ENCODE measurements at regions not wholly inside any gene's neighbourhood (a gene's known extent, or its start where the extent isn't known, plus 50 kb on each side); places are given as distances from the start of the nearest gene placed in this dataset.

GRCh38 chr14:35989736-35990135 lies 163.6 kb downstream of the BRMS1L start:
- no peak for DNase-seq (ENCODE audit: low read depth in 1 of 2, low spot score in 1 of 2)

GRCh38 chr14:35988972-35989690 lies 163.0 kb downstream of the BRMS1L start:
- no peak for DNase-seq (ENCODE audit: low read depth in 1 of 2, low spot score in 1 of 2)

DNA sequence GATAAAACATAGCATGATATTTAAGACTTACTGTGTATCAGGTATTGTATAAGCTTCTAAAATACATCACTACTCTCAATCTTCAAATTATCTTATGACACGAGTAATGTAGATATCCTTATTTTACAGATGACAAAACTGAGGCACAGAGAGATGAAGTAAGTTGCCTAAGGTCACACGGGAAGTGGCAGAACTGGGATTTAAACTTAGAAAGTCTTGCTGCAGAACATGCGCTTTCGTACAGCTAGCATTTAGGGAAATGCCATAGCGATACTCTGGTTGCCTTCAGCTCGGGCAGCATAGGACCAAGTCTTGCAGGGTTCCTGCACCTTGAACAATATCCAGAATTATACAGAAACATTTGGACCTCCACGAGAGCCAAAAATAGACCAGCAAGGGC lies 162.4 kb downstream of the BRMS1L start:
- no peak for DNase-seq (ENCODE audit: low read depth in 1 of 2, low spot score in 1 of 2)

DNA sequence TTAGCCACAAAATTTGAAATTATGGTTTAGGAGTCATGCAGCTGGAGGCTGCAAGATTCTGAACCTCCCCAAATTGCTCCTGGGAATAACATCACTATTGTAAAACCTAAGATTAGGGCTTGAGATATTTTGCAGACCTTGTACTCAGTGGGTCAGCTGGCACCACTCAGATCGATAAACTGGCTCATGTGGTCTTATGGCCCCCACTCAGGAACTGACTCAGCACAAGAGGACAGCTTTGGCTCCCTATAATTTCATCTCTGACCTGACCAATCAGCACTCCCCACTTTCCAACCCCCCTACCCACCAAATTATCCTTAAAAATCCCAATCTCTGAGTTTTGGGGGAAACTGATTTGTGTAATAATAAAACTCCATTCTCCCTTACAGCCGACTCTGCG lies 161.6 kb downstream of the BRMS1L start:
- DNase-seq (ENCODE audit: low read depth in 1 of 2, low spot score in 1 of 2): no peak

DNA sequence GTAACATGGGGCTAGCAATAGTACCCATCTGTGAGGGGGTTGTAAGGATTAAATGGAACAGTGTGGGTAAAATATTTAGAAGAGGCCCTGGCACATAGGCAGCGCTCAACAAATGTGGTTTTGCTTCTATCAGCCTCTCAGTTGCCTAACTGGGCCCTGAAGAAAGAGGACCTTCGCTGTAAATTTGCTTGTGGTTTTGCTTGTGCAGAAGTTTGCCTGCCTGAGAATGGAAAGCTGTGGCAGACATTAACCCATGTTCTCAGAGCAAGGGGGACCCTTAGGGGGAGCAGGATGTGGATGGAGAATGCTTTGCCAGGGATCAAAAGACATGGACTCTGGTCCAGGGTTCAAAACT lies 160.1 kb downstream of the BRMS1L start:
- no peak for DNase-seq (ENCODE audit: low read depth in 1 of 2, low spot score in 1 of 2)

DNA sequence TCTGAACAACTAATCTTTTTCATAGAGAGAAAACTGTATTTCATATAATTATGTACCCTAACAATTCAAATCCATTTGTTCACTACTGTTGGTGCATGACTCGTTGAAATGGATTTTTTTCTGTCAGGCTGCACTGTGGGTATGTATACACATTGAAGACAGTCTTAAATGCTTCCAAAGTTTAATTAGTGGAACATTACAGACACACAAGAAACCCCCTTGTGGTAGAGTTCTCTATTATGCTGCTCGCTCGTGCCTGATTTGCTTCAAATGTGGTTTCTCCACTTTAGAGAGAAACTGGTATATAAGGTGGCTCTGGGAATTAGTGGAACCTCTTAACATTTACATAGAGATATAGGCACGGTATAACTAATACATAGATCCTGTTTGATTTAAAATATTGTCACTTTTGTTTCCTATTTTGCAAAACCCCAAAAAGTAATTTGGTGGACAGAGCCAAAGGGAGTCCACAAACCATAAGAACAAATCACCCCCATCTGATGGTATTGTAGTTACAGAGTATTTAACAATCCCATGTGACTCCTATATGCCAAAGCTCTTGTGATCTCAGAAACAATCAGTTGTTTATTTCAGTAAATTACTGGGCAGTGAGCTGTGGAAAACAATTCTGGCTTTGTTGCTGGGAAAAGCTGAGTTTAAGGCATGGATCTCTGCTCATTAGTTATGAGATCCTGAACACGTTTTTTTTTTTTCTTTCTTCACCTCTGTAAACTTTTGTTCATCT lies 159.5 kb downstream of the BRMS1L start:
- no peak for DNase-seq (ENCODE audit: low read depth in 1 of 2, low spot score in 1 of 2)

- DNase-seq (ENCODE audit: low read depth in 1 of 2, low spot score in 1 of 2): no peak
These were observed 153.4 kb downstream of the BRMS1L start for GRCh38 chr14:35979531-35979930.

DNA sequence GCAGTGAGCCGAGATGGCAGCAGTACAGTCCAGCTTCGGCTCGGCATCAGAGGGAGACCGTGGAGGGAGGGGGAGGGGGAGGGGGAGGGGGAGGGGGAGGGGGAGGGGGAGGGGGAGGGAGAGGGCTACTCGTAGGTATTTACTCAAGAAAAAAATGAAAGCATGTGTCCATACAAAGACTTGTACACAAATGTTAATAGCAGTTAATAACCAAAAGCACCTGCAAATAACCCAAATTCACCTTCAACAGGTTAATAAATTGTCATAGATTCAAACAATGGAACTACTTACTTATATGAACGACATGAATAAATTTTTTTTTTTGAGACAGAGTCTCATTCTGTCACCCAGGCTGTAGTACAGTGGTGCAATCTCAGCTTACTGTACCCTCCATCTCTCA lies 152.4 kb downstream of the BRMS1L start:
- DNase-seq (ENCODE audit: low read depth in 1 of 2, low spot score in 1 of 2): no peak

- no peak for DNase-seq (ENCODE audit: low read depth in 1 of 2, low spot score in 1 of 2)
These were observed 149.7 kb downstream of the BRMS1L start for GRCh38 chr14:35975814-35976213.

DNA sequence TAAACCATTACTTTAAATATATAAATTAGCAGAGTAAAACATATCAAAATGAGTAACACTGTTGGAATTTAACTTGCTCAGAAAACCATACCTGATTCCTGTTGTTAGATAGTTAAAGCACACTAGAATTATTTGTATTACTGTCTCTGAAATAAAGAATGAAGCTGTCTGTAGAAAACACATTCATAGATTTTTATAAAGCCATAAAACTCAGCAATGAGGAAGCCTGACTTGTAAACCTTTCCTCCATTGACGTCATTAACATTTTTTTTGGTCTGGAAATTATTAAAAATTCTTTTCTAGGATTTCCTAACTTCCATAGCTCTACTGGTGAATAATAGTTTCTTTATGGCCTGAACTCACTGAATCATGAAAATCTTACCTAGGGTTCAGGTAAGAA lies 147.6 kb downstream of the BRMS1L start:
- no peak for DNase-seq (ENCODE audit: low read depth in 1 of 2, low spot score in 1 of 2)

DNA sequence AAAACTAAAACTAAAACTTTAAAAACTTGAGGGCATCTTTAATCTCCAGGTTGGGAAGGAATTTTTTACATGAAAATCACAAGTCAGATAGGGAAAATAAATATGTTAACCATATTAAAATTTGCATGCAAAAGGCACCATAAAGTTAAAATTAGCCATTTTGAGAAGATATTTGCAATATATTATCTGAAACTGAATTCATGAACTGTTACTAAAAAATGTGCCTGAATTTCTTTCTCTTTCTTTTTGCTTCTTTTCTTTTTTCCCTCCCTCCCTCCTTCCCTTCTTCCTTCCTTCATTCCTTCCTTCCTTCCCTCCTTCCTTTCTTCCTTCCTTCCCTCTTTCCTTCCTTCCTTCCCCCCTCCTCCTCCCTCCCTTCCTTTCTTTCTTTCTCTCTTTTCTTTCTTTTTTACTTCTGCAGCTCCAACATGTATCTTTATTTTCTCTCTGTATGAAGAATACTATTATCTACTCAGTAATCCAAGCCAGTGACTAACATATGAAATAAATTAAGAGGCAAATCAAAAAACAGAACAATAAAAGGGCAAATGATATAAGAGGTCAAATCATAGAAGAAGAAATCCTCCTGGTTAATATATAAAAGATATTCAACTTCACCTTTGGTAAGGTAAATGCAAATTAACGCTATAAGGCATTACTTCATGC lies 146.0 kb downstream of the BRMS1L start:
- no peak for DNase-seq (ENCODE audit: low read depth in 1 of 2, low spot score in 1 of 2)

- no peak for DNase-seq (ENCODE audit: low read depth in 1 of 2, low spot score in 1 of 2)
These were observed 143.2 kb downstream of the BRMS1L start for GRCh38 chr14:35969310-35969709.

DNA sequence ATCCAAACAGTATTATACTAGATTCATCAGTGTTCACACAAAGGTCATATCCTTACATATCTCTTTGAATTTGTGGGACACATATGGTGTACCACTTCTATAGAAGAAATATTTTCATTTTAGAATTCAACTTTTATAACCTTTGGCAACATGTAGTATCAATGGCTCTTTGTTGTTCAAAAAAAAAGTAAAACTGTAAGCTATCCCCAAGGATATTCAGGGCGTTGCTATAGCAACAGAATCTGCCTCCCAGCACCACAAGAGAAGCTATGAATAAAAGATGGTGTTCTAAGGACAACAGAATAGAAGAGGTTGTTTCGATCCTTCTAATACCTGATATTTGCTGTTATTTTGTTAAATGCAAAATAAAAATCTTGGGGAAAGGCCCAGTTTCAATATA lies 139.3 kb downstream of the BRMS1L start:
- DNase-seq (ENCODE audit: low read depth in 1 of 2, low spot score in 1 of 2): no peak

GRCh38 chr14:35964697-35965286 lies 138.7 kb downstream of the BRMS1L start:
- DNase-seq (ENCODE audit: low read depth in 1 of 2, low spot score in 1 of 2): no peak

DNA sequence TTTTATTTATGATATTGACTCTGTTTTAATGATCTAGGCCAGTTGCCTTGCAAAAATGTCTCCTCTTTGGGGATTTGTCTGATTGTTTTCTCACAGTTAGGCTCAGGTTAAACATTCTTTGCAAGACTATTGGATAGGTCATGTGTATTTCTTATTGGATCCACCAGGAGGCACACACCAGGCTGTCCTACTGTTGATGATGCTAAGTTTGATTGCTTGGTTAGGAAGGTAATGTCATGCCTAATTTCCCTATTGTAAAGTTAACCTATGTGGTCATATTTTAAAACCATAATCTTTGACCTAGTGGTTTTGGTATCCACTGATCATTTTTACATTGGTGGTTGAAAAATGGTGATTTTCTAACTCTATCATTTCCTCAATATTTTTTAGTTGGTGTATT lies 137.1 kb downstream of the BRMS1L start:
- no peak for DNase-seq (ENCODE audit: low read depth in 1 of 2, low spot score in 1 of 2)

DNA sequence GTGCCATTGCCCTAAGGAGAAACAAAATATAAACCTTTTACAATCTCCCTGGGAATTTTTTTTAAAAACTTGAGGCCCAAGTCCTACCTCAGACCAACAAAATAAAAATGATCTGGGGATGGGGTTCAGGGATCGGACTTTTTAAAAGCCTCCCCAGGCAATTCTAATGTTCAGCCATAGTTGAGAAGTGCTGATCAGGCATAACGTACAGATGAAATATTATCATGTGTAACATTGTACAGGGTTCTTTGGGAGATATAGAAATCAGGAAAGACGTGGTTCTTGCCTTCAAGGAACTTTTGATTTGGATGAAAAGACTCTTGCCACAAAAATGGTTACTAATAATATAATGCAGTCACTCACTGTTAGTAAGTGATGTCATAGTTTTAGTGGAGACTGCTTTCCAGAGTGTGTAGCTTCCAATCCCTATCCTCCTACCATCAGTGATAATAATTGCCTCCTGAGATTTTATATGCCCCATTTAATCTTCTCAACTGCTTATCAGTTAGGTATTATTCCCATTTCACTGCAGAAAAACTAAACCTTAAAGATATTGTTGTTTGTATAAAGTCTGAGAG lies 135.6 kb downstream of the BRMS1L start:
- no peak for DNase-seq (ENCODE audit: low read depth in 1 of 2, low spot score in 1 of 2)

DNA sequence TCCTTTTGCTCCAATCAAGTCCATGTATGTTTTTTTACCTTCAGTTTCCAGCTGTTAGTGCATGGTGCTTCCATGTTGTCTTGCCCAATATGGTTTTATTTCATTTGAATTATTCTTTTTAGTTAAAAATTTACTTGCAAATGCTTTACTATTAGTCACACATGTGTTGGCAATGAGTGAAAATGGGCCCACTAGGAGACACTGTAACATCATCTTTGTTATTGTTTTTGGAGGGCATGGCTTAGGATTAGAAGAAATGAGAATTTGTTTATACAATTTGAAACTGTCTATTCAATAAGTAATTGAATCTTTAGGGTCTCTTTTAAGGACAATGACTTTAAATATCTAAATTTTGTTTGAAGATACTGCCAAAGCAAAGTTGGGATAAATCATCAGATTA lies 133.7 kb downstream of the BRMS1L start:
- DNase-seq (ENCODE audit: low read depth in 1 of 2, low spot score in 1 of 2): no peak

GRCh38 chr14:35958499-35958898 lies 132.4 kb downstream of the BRMS1L start:
- DNase-seq (ENCODE audit: low read depth in 1 of 2, low spot score in 1 of 2): no peak

GRCh38 chr14:35956376-35957085 lies 130.4 kb downstream of the BRMS1L start:
- no peak for DNase-seq (ENCODE audit: low read depth in 1 of 2, low spot score in 1 of 2)

DNA sequence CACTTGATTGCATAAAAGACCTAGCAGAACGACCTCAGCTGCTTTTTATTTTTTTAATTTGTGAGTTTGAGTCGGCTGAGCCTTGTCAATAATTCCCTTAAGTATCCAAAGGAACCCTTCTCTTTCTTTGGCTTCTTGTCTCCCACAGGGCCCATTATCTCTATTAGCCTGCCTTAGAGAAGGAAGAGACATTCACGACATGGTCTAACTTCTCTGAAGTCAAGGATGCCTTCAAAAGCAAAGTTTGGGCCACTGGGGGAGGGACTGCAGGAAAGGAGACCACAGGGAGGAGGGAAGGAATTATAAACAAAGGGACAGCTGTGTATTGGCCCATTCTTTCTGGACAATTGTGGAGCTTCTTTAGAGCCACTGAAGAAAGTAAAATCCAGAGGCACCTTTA lies 126.4 kb downstream of the BRMS1L start:
- DNase-seq (ENCODE audit: low read depth in 1 of 2, low spot score in 1 of 2): no peak

- DNase-seq (ENCODE audit: low read depth in 1 of 2, low spot score in 1 of 2): no peak
These were observed 123.9 kb downstream of the BRMS1L start for GRCh38 chr14:35949920-35950513.
